ENCODE measurements at regions not wholly inside any gene's neighbourhood (a gene's known extent, or its start where the extent isn't known, plus 50 kb on each side); places are given as distances from the start of the nearest gene placed in this dataset.

GRCh38 chr14:101350691-101351090 is 210.6 kb upstream of the DIO3 start:
- Mint-ChIP-seq H3K27me3 (peaks cover 17% of the 10 kb centered on the region), H3K27ac (no peak overlapping the region), H3K9me3 (peaks cover 12% of the 10 kb centered on the region), H3K36me3 (ENCODE audit: low read depth) (no peaks in the 10 kb centered on the region), H3K4me3 (no peak overlapping the region), H3K4me1 (ENCODE audit: low read depth) (no peaks in the 10 kb centered on the region)
- no peak for ATAC-seq (ENCODE audit: poor library complexity)
- CTCF ChIA-PET = no interaction called here
- Histone ChIP-seq H3K27ac (ENCODE audit: low read depth in 1 of 2, low read length in 2 of 2) (no peak overlapping the region), H3K4me1 (ENCODE audit: insufficient read depth, low read length) (no peaks in the 10 kb centered on the region), H3K4me3 (ENCODE audit: low read length) (no peak overlapping the region), H3K9me3 (ENCODE audit: control insufficient read depth in 1 of 2, insufficient read depth in 1 of 2, low read length in 2 of 2) (peaks cover 10 to 26% of the 10 kb centered on the region in 2 experiments), H3K36me3 (ENCODE audit: insufficient read depth, low read length) (no peaks in the 10 kb centered on the region), H3K27me3 (ENCODE audit: control insufficient read depth in 1 of 2, insufficient read depth in 2 of 2, low read length in 2 of 2) (no peaks in the 10 kb centered on the region)
- POLR2A ChIA-PET = no interaction called here
- TF ChIP-seq CTCF (IDR thresholded peaks at IDR 0.05) = no peak
- DNase-seq = no peak
- intact Hi-C loops (cut with DNase I, micrococcal nuclease) = no loop called here

GRCh38 chr14:101351146-101351545 is 210.1 kb upstream of the DIO3 start:
- ATAC-seq (ENCODE audit: poor library complexity) (no peak), DNase-seq (no peak)
- intact Hi-C loops (cut with DNase I, micrococcal nuclease) = no loop called here
- H3K4me1 Mint-ChIP-seq (ENCODE audit: low read depth) = no peaks in the 10 kb centered on the region
- peaks cover 18% of the 10 kb centered on the region for H3K27me3 Mint-ChIP-seq
- TF ChIP-seq CTCF (IDR thresholded peaks at IDR 0.05) = no peak
- Histone ChIP-seq H3K27ac (ENCODE audit: low read depth in 1 of 2, low read length in 2 of 2) (no peak overlapping the region), H3K9me3 (ENCODE audit: control insufficient read depth in 1 of 2, insufficient read depth in 1 of 2, low read length in 2 of 2) (peaks cover 10 to 26% of the 10 kb centered on the region in 2 experiments), H3K4me1 (ENCODE audit: insufficient read depth, low read length) (no peaks in the 10 kb centered on the region), H3K4me3 (ENCODE audit: low read length) (no peak overlapping the region), H3K27me3 (ENCODE audit: control insufficient read depth in 1 of 2, insufficient read depth in 2 of 2, low read length in 2 of 2) (no peaks in the 10 kb centered on the region), H3K36me3 (ENCODE audit: insufficient read depth, low read length) (no peaks in the 10 kb centered on the region)
- no peaks in the 10 kb centered on the region for H3K36me3 Mint-ChIP-seq (ENCODE audit: low read depth)
- H3K9me3 Mint-ChIP-seq = peaks cover 12% of the 10 kb centered on the region
- H3K27ac Mint-ChIP-seq = no peak overlapping the region
- ChIA-PET CTCF (no interaction called here), POLR2A (no interaction called here)
- H3K4me3 Mint-ChIP-seq = no peak overlapping the region

- Mint-ChIP-seq H3K27me3 (peaks cover 18% of the 10 kb centered on the region), H3K36me3 (ENCODE audit: low read depth) (no peaks in the 10 kb centered on the region), H3K27ac (no peak overlapping the region), H3K4me1 (ENCODE audit: low read depth) (no peaks in the 10 kb centered on the region), H3K4me3 (no peak overlapping the region), H3K9me3 (peaks cover 12% of the 10 kb centered on the region)
- ChIA-PET CTCF (no interaction called here), POLR2A (no interaction called here)
- Histone ChIP-seq H3K9me3 (ENCODE audit: control insufficient read depth in 1 of 2, insufficient read depth in 1 of 2, low read length in 2 of 2) (peaks cover 10 to 26% of the 10 kb centered on the region in 2 experiments), H3K27me3 (ENCODE audit: control insufficient read depth in 1 of 2, insufficient read depth in 2 of 2, low read length in 2 of 2) (no peaks in the 10 kb centered on the region), H3K27ac (ENCODE audit: low read depth in 1 of 2, low read length in 2 of 2) (no peak overlapping the region), H3K4me1 (ENCODE audit: insufficient read depth, low read length) (no peaks in the 10 kb centered on the region), H3K4me3 (ENCODE audit: low read length) (no peak overlapping the region), H3K36me3 (ENCODE audit: insufficient read depth, low read length) (no peaks in the 10 kb centered on the region)
- TF ChIP-seq CTCF (IDR thresholded peaks at IDR 0.05) = no peak
- intact Hi-C loops (cut with DNase I, micrococcal nuclease) = no loop called here
- no peak for DNase-seq
- no peak for ATAC-seq (ENCODE audit: poor library complexity)
These were observed 209.5 kb upstream of the DIO3 start for GRCh38 chr14:101351769-101352168.

Measured in CD4-positive, alpha-beta T cell (primary cell).